H1 (cell line): ENCODE measurements at regions not wholly inside any gene's neighbourhood (a gene's known extent, or its start where the extent isn't known, plus 50 kb on each side); places are given as distances from the start of the nearest gene placed in this dataset.

Source experiments
- CTCF ChIA-PET: fragments of 300-600 bp; sonication (Branson Sonifier 250); formaldehyde crosslinking; loops from one replicate; lab custom pipeline; 2021; ENCODE audit not compliant: partially characterized antibody; lab: Charles Lee
- POLR2A ChIA-PET: fragments of 300-600 bp; sonication (Branson Sonifier 250); formaldehyde crosslinking; loops from one replicate; lab custom pipeline; 2021; ENCODE audit warnings: inconsistent platforms; ENCODE audit not compliant: partially characterized antibody; lab: Charles Lee
- DNase-seq, 2 experiments: peaks; one replicate each; pipeline versions ENCODE4 v3.0.0 to v3.0.0-alpha.2; 2010 to 2022; ENCODE audit warnings: low spot score in 2 of 2, low read depth in 1 of 2, mixed read lengths in 1 of 2
- FAIRE-seq: peaks from 2 replicates; lab custom pipeline; 2011; peaks lifted over from hg19 to GRCh38; lab: Jason Lieb, UNC
- H2AFZ ChIP-seq: 2 replicates; pipeline ENCODE4 v1.8.1; 2012; ENCODE audit warnings: low read length, inconsistent platforms
- H2AK5ac ChIP-seq: 2 replicates; pipeline ENCODE4 v1.6.1; 2013; ENCODE audit warnings: low read depth, low read length
- H2BK120ac ChIP-seq: replicated peaks from 2 replicates; pipeline ENCODE3; 2013; ENCODE audit warnings: low read depth, low read length, inconsistent platforms
- H2BK12ac ChIP-seq: 2 replicates; pipeline ENCODE4 v1.6.1; 2013; ENCODE audit warnings: low read depth, low read length
- H2BK15ac ChIP-seq: 2 replicates; pipeline ENCODE4 v1.6.1; 2013; ENCODE audit warnings: low read length
- H2BK20ac ChIP-seq: 2 replicates; pipeline ENCODE4 v1.6.1; 2013; ENCODE audit warnings: low read length
- H2BK5ac ChIP-seq: 2 replicates; pipeline ENCODE4 v1.6.1; 2013; ENCODE audit warnings: low read depth, low read length
- H3K14ac ChIP-seq: 2 replicates; pipeline ENCODE4 v1.6.1; 2013; ENCODE audit warnings: inconsistent platforms; ENCODE audit not compliant: insufficient read length
- H3K18ac ChIP-seq: 2 replicates; pipeline ENCODE4 v1.6.1; 2013; ENCODE audit warnings: low read length; ENCODE audit errors: extremely low read depth
- H3K23ac ChIP-seq: 2 replicates; pipeline ENCODE4 v1.6.1; 2013; ENCODE audit warnings: inconsistent platforms; ENCODE audit not compliant: insufficient read length
- H3K23me2 ChIP-seq: 2 replicates; pipeline ENCODE4 v1.6.1; 2013; ENCODE audit warnings: low read depth, low read length
- H3K27ac ChIP-seq: 2 replicates; pipeline ENCODE4 v1.6.1; 2011; ENCODE audit warnings: low read depth, low read length, inconsistent platforms
- H3K27me3 ChIP-seq, 4 experiments: replicated peaks in 1 of 4; 1 replicate in 1 of 4; 2 replicates in 3 of 4; pipeline versions ENCODE4 v1.6.1 to v1.8.1; 2011 to 2013; ENCODE audit warnings: low read length in 3 of 4, mild to moderate bottlenecking in 3 of 4, inconsistent platforms in 2 of 4, mixed read lengths in 2 of 4, moderate library complexity in 1 of 4; ENCODE audit not compliant: control insufficient read depth in 3 of 4, insufficient read depth in 3 of 4; ENCODE audit errors: extremely low read depth in 1 of 4
- H3K36me3 ChIP-seq, 4 experiments: 2 replicates each; pipeline versions ENCODE4 v1.6.1 to v1.8.1; 2011 to 2013; ENCODE audit warnings: mild to moderate bottlenecking in 4 of 4, low read length in 3 of 4, moderate library complexity in 2 of 4, control low read depth in 1 of 4, inconsistent platforms in 1 of 4; ENCODE audit not compliant: insufficient read depth in 4 of 4, control insufficient read depth in 2 of 4
- H3K4ac ChIP-seq: replicated peaks from 2 replicates; pipeline ENCODE3; 2013; ENCODE audit warnings: low read length, low read depth, mixed read lengths, inconsistent platforms; ENCODE audit not compliant: insufficient read length
- H3K4me1 ChIP-seq, 4 experiments: replicated peaks in 1 of 4; 1 replicate in 1 of 4; 2 replicates in 3 of 4; pipeline versions ENCODE4 v1.6.1 to v1.8.1; 2011 to 2013; ENCODE audit warnings: low read length in 3 of 4, inconsistent platforms in 2 of 4, mixed read lengths in 1 of 4; ENCODE audit not compliant: insufficient read depth in 4 of 4, control insufficient read depth in 3 of 4
- H3K4me2 ChIP-seq, 2 experiments: 2 replicates each; pipeline versions ENCODE4 v1.6.1 to v1.8.1; 2011 to 2013; ENCODE audit warnings: low read depth in 2 of 2, low read length in 2 of 2, control low read depth in 1 of 2, inconsistent platforms in 1 of 2, mild to moderate bottlenecking in 1 of 2; ENCODE audit not compliant: insufficient read depth in 1 of 2
- H3K4me3 ChIP-seq, 4 experiments: fragments of 200-600, 300-600 bp in 1 of 4; sonication (generic), shearing (Covaris generic), sonication (Bioruptor Twin) in 1 of 4; 2 replicates each; pipeline versions ENCODE4 v1.5.1 to v1.8.1; 2011 to 2016; ENCODE audit warnings: low read length in 4 of 4, low read depth in 3 of 4, control low read depth in 2 of 4, inconsistent platforms in 2 of 4, mild to moderate bottlenecking in 2 of 4, mixed read lengths in 1 of 4, moderate library complexity in 1 of 4; ENCODE audit not compliant: insufficient read depth in 2 of 4; ENCODE audit errors: extremely low read depth in 1 of 4
- H3K56ac ChIP-seq: replicated peaks from 2 replicates; pipeline ENCODE3; 2013; ENCODE audit warnings: low read depth, mild to moderate bottlenecking, mixed read lengths, low read length, inconsistent platforms; ENCODE audit not compliant: insufficient read length
- H3K79me1 ChIP-seq: 2 replicates; pipeline ENCODE4 v1.6.1; 2013; ENCODE audit warnings: low read depth, low read length, control low read depth
- H3K79me2 ChIP-seq, 2 experiments: 2 replicates each; pipeline versions ENCODE4 v1.6.1 to v1.8.1; 2012 to 2013; ENCODE audit warnings: low read length in 2 of 2, mild to moderate bottlenecking in 2 of 2, inconsistent platforms in 1 of 2; ENCODE audit not compliant: insufficient read depth in 2 of 2, control insufficient read depth in 1 of 2
- H3K9ac ChIP-seq, 4 experiments: replicated peaks in 1 of 4; 1 replicate in 1 of 4; 2 replicates in 3 of 4; pipeline versions ENCODE4 v1.6.1 to v1.8.1; 2011 to 2013; ENCODE audit warnings: low read depth in 3 of 4, low read length in 3 of 4, control low read depth in 2 of 4, mild to moderate bottlenecking in 2 of 4, moderate library complexity in 2 of 4, inconsistent platforms in 1 of 4; ENCODE audit errors: extremely low read depth in 1 of 4
- H3K9me3 ChIP-seq, 2 experiments: 2 replicates each; pipeline versions ENCODE4 v1.6.1 to v1.8.1; 2012 to 2013; ENCODE audit warnings: mild to moderate bottlenecking in 2 of 2, moderate library complexity in 2 of 2, control low read depth in 1 of 2, inconsistent platforms in 1 of 2, low read depth in 1 of 2, low read length in 1 of 2, mixed read lengths in 1 of 2; ENCODE audit not compliant: insufficient read depth in 2 of 2
- H4K20me1 ChIP-seq, 2 experiments: replicated peaks in 1 of 2; 2 replicates each; pipeline versions ENCODE3 to v1.8.1; 2011 to 2013; ENCODE audit warnings: inconsistent platforms in 2 of 2, low read length in 2 of 2, mild to moderate bottlenecking in 1 of 2; ENCODE audit not compliant: insufficient read depth in 2 of 2, control insufficient read depth in 1 of 2
- H4K5ac ChIP-seq: 2 replicates; pipeline ENCODE4 v1.6.1; 2013; ENCODE audit warnings: low read length, low read depth, mixed read lengths, inconsistent platforms; ENCODE audit not compliant: insufficient read length
- H4K8ac ChIP-seq: 2 replicates; pipeline ENCODE4 v1.8.0; 2013; ENCODE audit warnings: mild to moderate bottlenecking, moderate library complexity, low read length, inconsistent platforms; ENCODE audit not compliant: insufficient read depth; ENCODE audit errors: extremely low read depth
- H4K91ac ChIP-seq: replicated peaks from 2 replicates; pipeline ENCODE3; 2013; ENCODE audit warnings: low read length, mixed read lengths, inconsistent platforms; ENCODE audit not compliant: insufficient read length
- CTBP2 ChIP-seq: IDR thresholded peaks from 2 replicates; pipeline ENCODE4 v1.7.0; 2011; ENCODE audit warnings: borderline replicate concordance, mild to moderate bottlenecking, moderate library complexity, mixed read lengths, low read length; ENCODE audit not compliant: insufficient read depth, insufficient read length
- KDM4A ChIP-seq: IDR thresholded peaks from one replicate; pipeline ENCODE4 v1.7.1; 2012; ENCODE audit warnings: low read depth, mild to moderate bottlenecking, moderate library complexity, low read length, inconsistent platforms; ENCODE audit not compliant: severe bottlenecking
- RNF2 ChIP-seq: fragments of 200-900, 300-1000 bp; sonication (generic); IDR thresholded peaks from 2 replicates; pipeline ENCODE4 v1.7.1; 2016; ENCODE audit warnings: borderline replicate concordance, low read depth, mild to moderate bottlenecking, antibody characterized with exemption, low read length; ENCODE audit not compliant: poor library complexity, severe bottlenecking; ENCODE audit errors: missing control alignments
- SP1 ChIP-seq: IDR thresholded peaks from 2 replicates; pipeline ENCODE4 v1.6.1; 2011; ENCODE audit warnings: low read depth, low read length
- TAF7 ChIP-seq: optimal IDR thresholded peaks from 2 replicates; pipeline ENCODE3; 2011; ENCODE audit warnings: low read depth, mild to moderate bottlenecking, inconsistent platforms, low read length, moderate library complexity, borderline replicate concordance
- WGBS, 2 experiments: shearing (Covaris generic) in 1 of 2; methylation state at CpG; one replicate each; pipeline versions ENCODE4 v1.1.6 to v1.1.7; 2013 to 2015; ENCODE audit warnings: low lambda C conversion rate in 2 of 2, mixed read lengths in 2 of 2, inconsistent platforms in 1 of 2, low coverage in 1 of 2, missing lambda C conversion rate in 1 of 2; ENCODE audit not compliant: insufficient replicate concordance in 2 of 2, insufficient coverage in 1 of 2, insufficient read length in 1 of 2; ENCODE audit errors: extremely low coverage in 1 of 2, missing lambda C conversion rate in 1 of 2; 5-methylcytosine and 5-hydroxymethylcytosine counted together

- Histone ChIP-seq H2BK5ac (no peak overlapping the region), H2BK20ac (no peak overlapping the region), H2AFZ (no peak overlapping the region), H3K4me3 (no peak overlapping the region), H3K56ac (no peak overlapping the region), H3K27me3 (no peaks in the 10 kb centered on the region), H2BK120ac (no peak overlapping the region), H2BK15ac (no peak overlapping the region), H4K91ac (no peak overlapping the region), H3K27ac (no peak overlapping the region), H3K79me1 (no peaks in the 10 kb centered on the region), H4K20me1 (no peaks in the 10 kb centered on the region), H3K23me2 (no peaks in the 10 kb centered on the region), H3K23ac (no peak overlapping the region), H3K36me3 (no peaks in the 10 kb centered on the region), H4K5ac (no peak overlapping the region), H3K14ac (no peak overlapping the region), H3K79me2 (no peaks in the 10 kb centered on the region), H2BK12ac (no peak overlapping the region), H3K4ac (no peak overlapping the region), H3K4me2 (no peak overlapping the region), H2AK5ac (no peak overlapping the region), H3K9ac (no peak overlapping the region), H3K4me1 (peaks cover 0 to 12% (median 12%) of the 10 kb centered on the region in 4 experiments; a peak in 4 of 7 replicates), H3K9me3 (no peaks in the 10 kb centered on the region), H3K18ac (no peak overlapping the region), H4K8ac (no peak overlapping the region)
- 90% methylated on average over 3 of the region's 3 CpGs; no CpG with 5 or more reads in 1 of the 2 experiments for WGBS, 2 experiments
- FAIRE-seq: no peak
- ChIA-PET POLR2A (no interaction called here), CTCF (no interaction called here)
- no peak for TF ChIP-seq KDM4A
- TF ChIP-seq CTBP2: no peak
- TF ChIP-seq SP1: no peak
- no peak for TF ChIP-seq RNF2
- TF ChIP-seq TAF7: no peak
- no peak for DNase-seq
Measured at GRCh38 chrX:39726771-39727170, 371.0 kb downstream of the BCOR start.
